ENCODE measurements at regions not wholly inside any gene's neighbourhood (a gene's known extent, or its start where the extent isn't known, plus 50 kb on each side); places are given as distances from the start of the nearest gene placed in this dataset.

GRCh38 chr15:55015093-55015445 is 181.7 kb downstream of the RSL24D1 start:
- Histone ChIP-seq H3K9me3 (peaks cover 0 to 4% of the 10 kb centered on the region in 2 donors), H3K27me3 (no peaks in the 10 kb centered on the region), H3K4me1 (no peaks in the 10 kb centered on the region), H3K36me3 (no peaks in the 10 kb centered on the region), H3K27ac (no peak overlapping the region), H3K4me3 (no peak overlapping the region)
- no peak for DNase-seq
- intact Hi-C loops (cut with DNase I), result no loop called here
- no peak for ATAC-seq
- no peak for TF ChIP-seq CTCF (IDR thresholded peaks at IDR 0.05)

- no peaks in the 10 kb centered on the region for H3K27me3 ChIP-seq
- no peak for TF ChIP-seq CTCF (IDR thresholded peaks at IDR 0.05)
- intact Hi-C loops (cut with DNase I), result no loop called here
- H3K4me3 ChIP-seq, result no peak overlapping the region
- H3K27ac ChIP-seq, result no peak overlapping the region
- DNase-seq, result no peak
- no peaks in the 10 kb centered on the region for H3K4me1 ChIP-seq
- H3K36me3 ChIP-seq, result no peaks in the 10 kb centered on the region
- no peak for ATAC-seq
- H3K9me3 ChIP-seq, result peaks cover 0 to 4% of the 10 kb centered on the region in 2 donors
Observed at GRCh38 chr15:55014391-55015092, 182.2 kb downstream of the RSL24D1 start.

- intact Hi-C loops (cut with DNase I), result no loop called here
- Histone ChIP-seq H3K27me3 (no peaks in the 10 kb centered on the region), H3K27ac (no peak overlapping the region), H3K4me1 (no peaks in the 10 kb centered on the region), H3K9me3 (peaks cover 0 to 2% of the 10 kb centered on the region in 2 donors), H3K36me3 (no peaks in the 10 kb centered on the region), H3K4me3 (no peak overlapping the region)
- TF ChIP-seq CTCF (IDR thresholded peaks at IDR 0.05), result no peak
- no peak for DNase-seq
- ATAC-seq, result no peak
Observed at GRCh38 chr15:55008421-55008820, 188.3 kb downstream of the RSL24D1 start.

- peak in 1 of 4 donors; percentile 10 for DNase-seq
- H3K4me3 ChIP-seq, result no peak overlapping the region
- ATAC-seq, result no peak
- H3K36me3 ChIP-seq, result no peaks in the 10 kb centered on the region
- H3K27me3 ChIP-seq, result no peaks in the 10 kb centered on the region
- intact Hi-C loops (cut with DNase I), result no loop called here
- H3K4me1 ChIP-seq, result no peaks in the 10 kb centered on the region
- no peak for TF ChIP-seq CTCF (IDR thresholded peaks at IDR 0.05)
- peaks cover 0 to 5% of the 10 kb centered on the region in 2 donors for H3K9me3 ChIP-seq
- no peak overlapping the region for H3K27ac ChIP-seq
Observed at GRCh38 chr15:55007561-55007960, 189.2 kb downstream of the RSL24D1 start.

- no peaks in the 10 kb centered on the region for H3K36me3 ChIP-seq
- H3K27ac ChIP-seq, result no peak overlapping the region
- no peak overlapping the region for H3K4me3 ChIP-seq
- ATAC-seq (no peak), DNase-seq (no peak)
- no peaks in the 10 kb centered on the region for H3K4me1 ChIP-seq
- peaks cover 0 to 5% of the 10 kb centered on the region in 2 donors for H3K9me3 ChIP-seq
- no peak for TF ChIP-seq CTCF (IDR thresholded peaks at IDR 0.05)
- intact Hi-C loops (cut with DNase I), result no loop called here
- no peaks in the 10 kb centered on the region for H3K27me3 ChIP-seq
Observed at GRCh38 chr15:55005679-55006078, 191.1 kb downstream of the RSL24D1 start.
